NCI-H748 (cell line): ENCODE measurements at regions not wholly inside any gene's neighbourhood (a gene's known extent, or its start where the extent isn't known, plus 50 kb on each side); places are given as distances from the start of the nearest gene placed in this dataset.
"Not testable (repeated sequence)": the region's sequence is repeated elsewhere in the genome, so short reads cannot be mapped to it uniquely, and the experiment has no call there.

ENCODE experiments used
- DNase-seq: peaks from one replicate; lab custom pipeline; 2025; ENCODE audit not compliant: unreplicated experiment; lab: John Stamatoyannopoulos, UW

GRCh38 chr4:166153548-166153947, 280.5 kb downstream of the TLL1 start:
- no peak for DNase-seq

DNA sequence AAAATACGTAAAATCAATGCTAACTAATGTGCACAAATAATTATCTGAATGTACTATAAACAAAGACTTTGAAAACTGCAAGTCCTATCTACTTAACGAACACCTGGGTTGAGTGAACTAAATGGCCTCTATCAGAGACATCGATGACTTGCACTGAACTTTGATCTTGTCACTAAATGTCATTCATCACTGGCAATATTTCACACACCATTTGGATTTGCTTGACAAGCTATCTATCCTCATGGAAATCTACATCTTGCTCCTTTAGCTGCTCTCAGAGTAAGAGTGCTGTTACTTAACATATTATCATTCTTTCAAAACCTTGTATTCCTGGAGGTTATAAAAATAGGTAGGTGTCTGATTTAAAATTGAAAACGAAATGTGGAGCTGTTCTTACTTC, 289.3 kb downstream of the TLL1 start:
- DNase-seq: no peak

GRCh38 chr4:166165829-166166420, 292.9 kb downstream of the TLL1 start:
- DNase-seq: peak; percentile 83

DNA sequence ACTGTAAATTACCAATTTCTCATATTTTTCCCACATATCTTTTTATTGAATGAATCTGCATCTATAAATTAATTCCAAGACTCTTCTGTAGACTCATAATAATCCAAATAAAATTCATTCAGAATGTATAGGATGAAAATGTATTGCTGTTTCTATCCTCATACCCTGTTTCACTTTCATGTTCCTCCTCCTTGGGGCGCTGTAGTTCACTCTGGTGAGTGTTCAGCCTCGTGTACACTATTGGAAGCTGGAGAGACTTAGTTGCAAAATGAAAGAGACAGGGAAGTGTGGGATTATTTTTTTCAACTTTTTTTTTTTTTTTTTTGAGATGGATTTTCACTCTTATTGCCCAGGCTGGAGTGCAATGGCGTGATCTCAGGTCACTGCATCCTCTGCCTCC, 296.1 kb downstream of the TLL1 start:
- peak; percentile 49 for DNase-seq

DNA sequence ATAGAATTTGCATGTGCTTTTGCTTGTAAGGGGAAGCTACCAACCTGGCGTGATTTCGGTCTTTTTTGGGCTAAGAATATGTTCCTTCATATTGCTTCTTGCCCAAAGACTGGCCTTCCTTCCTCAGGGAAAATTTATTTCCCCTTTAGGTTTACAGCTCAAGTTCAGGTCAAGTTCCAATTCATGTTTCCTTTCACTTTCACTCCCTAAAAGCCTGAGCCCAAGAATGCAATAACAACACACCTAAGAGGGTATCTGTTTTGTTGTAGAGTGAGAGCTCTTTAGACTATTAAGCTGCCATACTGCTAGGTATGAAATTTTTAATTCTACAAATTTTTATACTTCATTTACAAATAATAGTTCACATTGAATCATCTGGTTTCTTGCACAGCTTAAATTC, 299.6 kb downstream of the TLL1 start:
- DNase-seq: no peak

DNA sequence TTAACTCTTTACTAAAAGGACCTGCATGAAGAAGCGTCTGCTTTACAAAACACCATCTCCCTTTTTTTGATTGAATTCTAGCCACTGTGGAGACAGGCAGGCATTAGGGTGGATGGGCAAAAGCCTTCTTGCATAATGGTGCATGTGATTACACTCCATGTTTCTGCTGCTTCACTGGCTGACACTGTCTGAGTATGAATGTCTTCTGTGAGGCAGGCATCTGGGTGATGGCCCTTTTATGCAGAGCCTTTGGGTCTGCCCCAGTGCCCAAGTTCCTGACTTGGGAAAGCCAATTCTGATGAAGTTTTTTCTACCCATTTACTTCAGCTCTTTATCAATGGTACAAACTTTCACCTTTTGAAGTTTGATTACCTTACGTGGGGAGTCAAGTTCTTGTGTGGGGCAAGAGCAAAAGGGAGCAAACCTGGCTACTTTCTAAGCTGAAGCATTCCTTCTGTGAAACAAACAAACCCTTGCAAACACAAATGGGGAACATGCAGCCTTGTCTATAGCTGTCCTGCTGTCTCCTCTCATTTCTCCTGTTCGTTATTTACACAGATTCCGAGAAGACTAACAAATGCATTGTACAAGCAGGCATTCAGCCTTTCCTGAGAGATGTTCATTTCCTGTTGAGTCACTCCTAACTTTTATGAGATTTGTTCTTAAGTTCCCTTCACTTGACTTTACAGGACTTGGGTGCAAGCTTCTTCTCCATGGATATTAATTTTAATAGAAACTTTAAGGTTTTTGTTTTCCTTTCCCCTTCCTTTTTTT, 301.9 kb downstream of the TLL1 start:
- DNase-seq: no peak

DNA sequence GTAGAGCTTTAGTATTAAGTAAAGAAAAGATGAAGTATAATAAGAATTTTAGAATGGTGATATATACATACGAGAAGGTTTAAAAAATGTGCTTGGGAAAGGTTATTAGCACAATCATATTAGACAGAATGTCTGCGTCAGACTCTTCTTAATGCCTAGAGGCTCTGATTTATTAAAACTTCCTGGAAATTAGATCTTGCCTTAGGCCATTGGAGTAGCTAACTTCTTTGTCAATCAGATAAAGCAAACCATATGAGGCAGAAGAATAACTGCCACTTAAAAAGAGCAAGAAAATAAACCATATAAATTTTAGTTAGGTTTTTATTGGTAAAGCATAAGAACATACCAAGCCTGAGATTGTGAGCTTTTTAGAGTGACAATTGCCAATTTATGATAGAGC, 309.1 kb downstream of the TLL1 start:
- no peak for DNase-seq

DNA sequence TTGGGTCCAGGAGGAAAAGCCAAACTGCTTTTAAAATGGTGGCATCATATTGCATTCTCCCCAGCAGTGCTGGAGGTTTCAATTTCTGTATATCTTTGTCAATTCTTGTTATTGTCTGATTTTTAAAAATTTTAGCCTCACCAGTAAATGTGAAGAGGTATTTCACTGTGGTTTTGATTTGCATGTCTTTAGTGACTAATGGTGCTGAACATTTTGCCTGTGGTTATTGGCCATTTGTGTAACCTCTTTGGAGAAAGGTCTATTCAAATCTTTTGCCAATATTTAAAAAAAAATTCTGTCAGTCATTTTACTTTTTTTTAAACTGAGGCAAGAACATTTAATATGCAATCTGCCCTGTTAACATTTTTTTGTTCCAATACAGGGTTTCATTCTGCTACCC, 322.1 kb downstream of the TLL1 start:
- DNase-seq: no peak

- no peak for DNase-seq
These were observed 324.1 kb downstream of the TLL1 start for GRCh38 chr4:166197166-166197565.

- no peak for DNase-seq
These were observed 325.0 kb downstream of the TLL1 start for GRCh38 chr4:166198041-166198440.

GRCh38 chr4:166198516-166199310, 325.7 kb downstream of the TLL1 start:
- DNase-seq: no peak

- no peak for DNase-seq
These were observed 330.0 kb downstream of the TLL1 start for GRCh38 chr4:166202991-166203390.

- DNase-seq: not testable (repeated sequence)
These were observed 339.3 kb downstream of the TLL1 start for GRCh38 chr4:166212326-166212725.

- no peak for DNase-seq
These were observed 349.2 kb downstream of the TLL1 start for GRCh38 chr4:166222271-166222670.

DNA sequence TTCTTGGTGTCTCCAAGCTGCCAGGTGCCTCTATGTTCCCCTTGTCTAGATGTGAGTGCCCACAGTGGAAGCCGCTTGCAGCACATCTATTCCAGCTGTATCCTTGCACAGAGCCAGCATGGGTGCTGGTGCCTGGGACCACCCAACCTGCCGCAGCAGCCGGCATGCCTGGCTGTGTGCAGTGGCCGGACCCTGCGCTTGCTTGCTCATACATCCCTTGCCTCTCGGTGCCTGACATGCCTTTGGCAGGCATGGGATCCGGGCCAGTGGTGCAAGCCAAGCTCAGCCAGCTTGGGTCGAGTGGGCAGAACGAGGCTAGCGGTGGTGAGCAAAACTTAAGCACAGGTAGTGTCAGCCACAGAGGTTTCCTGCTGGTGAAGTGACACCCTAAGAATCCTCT, 355.1 kb downstream of the TLL1 start:
- DNase-seq: no peak

GRCh38 chr4:166229799-166230198, 356.8 kb downstream of the TLL1 start:
- no peak for DNase-seq

GRCh38 chr4:166230841-166231240, 357.8 kb downstream of the TLL1 start:
- DNase-seq: no peak

DNA sequence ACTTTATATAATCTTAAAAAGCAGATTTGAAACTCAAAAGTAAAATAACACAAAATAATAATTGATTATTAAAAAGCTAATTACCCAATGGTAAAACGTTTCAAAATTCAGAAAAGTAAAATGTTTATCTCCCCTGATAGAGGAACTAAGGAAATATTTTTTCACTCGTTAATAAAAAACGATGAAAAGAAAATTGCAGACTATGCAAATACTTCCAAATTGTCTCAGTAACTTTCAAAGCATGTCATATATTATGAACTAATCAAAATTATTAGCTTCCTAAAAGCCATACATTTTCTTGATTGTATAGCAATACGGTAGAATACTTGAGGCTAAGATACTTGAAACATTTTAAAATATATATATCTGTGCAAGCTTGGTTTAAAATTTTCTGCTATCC, 366.3 kb downstream of the TLL1 start:
- no peak for DNase-seq

- peak; percentile 49 for DNase-seq
These were observed 379.7 kb downstream of the TLL1 start for GRCh38 chr4:166252487-166253402.

GRCh38 chr4:166257276-166257675, 384.2 kb downstream of the TLL1 start:
- no peak for DNase-seq

- DNase-seq: no peak
These were observed 384.9 kb downstream of the TLL1 start for GRCh38 chr4:166257891-166258290.
